H1 (cell line): ENCODE measurements at regions not wholly inside any gene's neighbourhood (a gene's known extent, or its start where the extent isn't known, plus 50 kb on each side); places are given as distances from the start of the nearest gene placed in this dataset.

Experiments used
- CTCF ChIA-PET: fragments of 300-600 bp; sonication (Branson Sonifier 250); formaldehyde crosslinking; loops from one replicate; lab custom pipeline; 2021; ENCODE audit not compliant: partially characterized antibody; lab: Charles Lee
- POLR2A ChIA-PET: fragments of 300-600 bp; sonication (Branson Sonifier 250); formaldehyde crosslinking; loops from one replicate; lab custom pipeline; 2021; ENCODE audit warnings: inconsistent platforms; ENCODE audit not compliant: partially characterized antibody; lab: Charles Lee
- DNase-seq, 2 experiments: peaks; one replicate each; pipeline versions ENCODE4 v3.0.0 to v3.0.0-alpha.2; 2010 to 2022; ENCODE audit warnings: low spot score in 2 of 2, low read depth in 1 of 2, mixed read lengths in 1 of 2
- FAIRE-seq: peaks from 2 replicates; lab custom pipeline; 2011; peaks lifted over from hg19 to GRCh38; lab: Jason Lieb, UNC
- H2AFZ ChIP-seq: 2 replicates; pipeline ENCODE4 v1.8.1; 2012; ENCODE audit warnings: low read length, inconsistent platforms
- H2AK5ac ChIP-seq: 2 replicates; pipeline ENCODE4 v1.6.1; 2013; ENCODE audit warnings: low read depth, low read length
- H2BK120ac ChIP-seq: replicated peaks from 2 replicates; pipeline ENCODE3; 2013; ENCODE audit warnings: low read depth, low read length, inconsistent platforms
- H2BK12ac ChIP-seq: 2 replicates; pipeline ENCODE4 v1.6.1; 2013; ENCODE audit warnings: low read depth, low read length
- H2BK15ac ChIP-seq: 2 replicates; pipeline ENCODE4 v1.6.1; 2013; ENCODE audit warnings: low read length
- H2BK20ac ChIP-seq: 2 replicates; pipeline ENCODE4 v1.6.1; 2013; ENCODE audit warnings: low read length
- H2BK5ac ChIP-seq: 2 replicates; pipeline ENCODE4 v1.6.1; 2013; ENCODE audit warnings: low read depth, low read length
- H3K14ac ChIP-seq: 2 replicates; pipeline ENCODE4 v1.6.1; 2013; ENCODE audit warnings: inconsistent platforms; ENCODE audit not compliant: insufficient read length
- H3K18ac ChIP-seq: 2 replicates; pipeline ENCODE4 v1.6.1; 2013; ENCODE audit warnings: low read length; ENCODE audit errors: extremely low read depth
- H3K23ac ChIP-seq: 2 replicates; pipeline ENCODE4 v1.6.1; 2013; ENCODE audit warnings: inconsistent platforms; ENCODE audit not compliant: insufficient read length
- H3K23me2 ChIP-seq: 2 replicates; pipeline ENCODE4 v1.6.1; 2013; ENCODE audit warnings: low read depth, low read length
- H3K27ac ChIP-seq: 2 replicates; pipeline ENCODE4 v1.6.1; 2011; ENCODE audit warnings: low read depth, low read length, inconsistent platforms
- H3K27me3 ChIP-seq, 4 experiments: replicated peaks in 1 of 4; 1 replicate in 1 of 4; 2 replicates in 3 of 4; pipeline versions ENCODE4 v1.6.1 to v1.8.1; 2011 to 2013; ENCODE audit warnings: low read length in 3 of 4, mild to moderate bottlenecking in 3 of 4, inconsistent platforms in 2 of 4, mixed read lengths in 2 of 4, moderate library complexity in 1 of 4; ENCODE audit not compliant: control insufficient read depth in 3 of 4, insufficient read depth in 3 of 4; ENCODE audit errors: extremely low read depth in 1 of 4
- H3K36me3 ChIP-seq, 4 experiments: 2 replicates each; pipeline versions ENCODE4 v1.6.1 to v1.8.1; 2011 to 2013; ENCODE audit warnings: mild to moderate bottlenecking in 4 of 4, low read length in 3 of 4, moderate library complexity in 2 of 4, control low read depth in 1 of 4, inconsistent platforms in 1 of 4; ENCODE audit not compliant: insufficient read depth in 4 of 4, control insufficient read depth in 2 of 4
- H3K4ac ChIP-seq: replicated peaks from 2 replicates; pipeline ENCODE3; 2013; ENCODE audit warnings: low read length, low read depth, mixed read lengths, inconsistent platforms; ENCODE audit not compliant: insufficient read length
- H3K4me1 ChIP-seq, 4 experiments: replicated peaks in 1 of 4; 1 replicate in 1 of 4; 2 replicates in 3 of 4; pipeline versions ENCODE4 v1.6.1 to v1.8.1; 2011 to 2013; ENCODE audit warnings: low read length in 3 of 4, inconsistent platforms in 2 of 4, mixed read lengths in 1 of 4; ENCODE audit not compliant: insufficient read depth in 4 of 4, control insufficient read depth in 3 of 4
- H3K4me2 ChIP-seq, 2 experiments: 2 replicates each; pipeline versions ENCODE4 v1.6.1 to v1.8.1; 2011 to 2013; ENCODE audit warnings: low read depth in 2 of 2, low read length in 2 of 2, control low read depth in 1 of 2, inconsistent platforms in 1 of 2, mild to moderate bottlenecking in 1 of 2; ENCODE audit not compliant: insufficient read depth in 1 of 2
- H3K4me3 ChIP-seq, 4 experiments: fragments of 200-600, 300-600 bp in 1 of 4; sonication (generic), shearing (Covaris generic), sonication (Bioruptor Twin) in 1 of 4; 2 replicates each; pipeline versions ENCODE4 v1.5.1 to v1.8.1; 2011 to 2016; ENCODE audit warnings: low read length in 4 of 4, low read depth in 3 of 4, control low read depth in 2 of 4, inconsistent platforms in 2 of 4, mild to moderate bottlenecking in 2 of 4, mixed read lengths in 1 of 4, moderate library complexity in 1 of 4; ENCODE audit not compliant: insufficient read depth in 2 of 4; ENCODE audit errors: extremely low read depth in 1 of 4
- H3K56ac ChIP-seq: replicated peaks from 2 replicates; pipeline ENCODE3; 2013; ENCODE audit warnings: low read depth, mild to moderate bottlenecking, mixed read lengths, low read length, inconsistent platforms; ENCODE audit not compliant: insufficient read length
- H3K79me1 ChIP-seq: 2 replicates; pipeline ENCODE4 v1.6.1; 2013; ENCODE audit warnings: low read depth, low read length, control low read depth
- H3K79me2 ChIP-seq, 2 experiments: 2 replicates each; pipeline versions ENCODE4 v1.6.1 to v1.8.1; 2012 to 2013; ENCODE audit warnings: low read length in 2 of 2, mild to moderate bottlenecking in 2 of 2, inconsistent platforms in 1 of 2; ENCODE audit not compliant: insufficient read depth in 2 of 2, control insufficient read depth in 1 of 2
- H3K9ac ChIP-seq, 4 experiments: replicated peaks in 1 of 4; 1 replicate in 1 of 4; 2 replicates in 3 of 4; pipeline versions ENCODE4 v1.6.1 to v1.8.1; 2011 to 2013; ENCODE audit warnings: low read depth in 3 of 4, low read length in 3 of 4, control low read depth in 2 of 4, mild to moderate bottlenecking in 2 of 4, moderate library complexity in 2 of 4, inconsistent platforms in 1 of 4; ENCODE audit errors: extremely low read depth in 1 of 4
- H3K9me3 ChIP-seq, 2 experiments: 2 replicates each; pipeline versions ENCODE4 v1.6.1 to v1.8.1; 2012 to 2013; ENCODE audit warnings: mild to moderate bottlenecking in 2 of 2, moderate library complexity in 2 of 2, control low read depth in 1 of 2, inconsistent platforms in 1 of 2, low read depth in 1 of 2, low read length in 1 of 2, mixed read lengths in 1 of 2; ENCODE audit not compliant: insufficient read depth in 2 of 2
- H4K20me1 ChIP-seq, 2 experiments: replicated peaks in 1 of 2; 2 replicates each; pipeline versions ENCODE3 to v1.8.1; 2011 to 2013; ENCODE audit warnings: inconsistent platforms in 2 of 2, low read length in 2 of 2, mild to moderate bottlenecking in 1 of 2; ENCODE audit not compliant: insufficient read depth in 2 of 2, control insufficient read depth in 1 of 2
- H4K5ac ChIP-seq: 2 replicates; pipeline ENCODE4 v1.6.1; 2013; ENCODE audit warnings: low read length, low read depth, mixed read lengths, inconsistent platforms; ENCODE audit not compliant: insufficient read length
- H4K8ac ChIP-seq: 2 replicates; pipeline ENCODE4 v1.8.0; 2013; ENCODE audit warnings: mild to moderate bottlenecking, moderate library complexity, low read length, inconsistent platforms; ENCODE audit not compliant: insufficient read depth; ENCODE audit errors: extremely low read depth
- H4K91ac ChIP-seq: replicated peaks from 2 replicates; pipeline ENCODE3; 2013; ENCODE audit warnings: low read length, mixed read lengths, inconsistent platforms; ENCODE audit not compliant: insufficient read length
- BACH1 ChIP-seq: IDR thresholded peaks from 2 replicates; pipeline ENCODE4 v1.6.1; 2012; ENCODE audit warnings: low read length, improper control_type of control experiment
- CEBPB ChIP-seq: IDR thresholded peaks from 2 replicates; pipeline ENCODE4 v1.6.1; 2012; ENCODE audit warnings: low read depth, low read length
- CTBP2 ChIP-seq: IDR thresholded peaks from 2 replicates; pipeline ENCODE4 v1.7.0; 2011; ENCODE audit warnings: borderline replicate concordance, mild to moderate bottlenecking, moderate library complexity, mixed read lengths, low read length; ENCODE audit not compliant: insufficient read depth, insufficient read length
- CTCF ChIP-seq, 3 experiments: IDR thresholded peaks; 1 replicate in 2 of 3; 2 replicates in 1 of 3; pipeline versions ENCODE4 v1.5.1 to v1.6.1; 2011; ENCODE audit warnings: low read length in 3 of 3, mild to moderate bottlenecking in 3 of 3, inconsistent platforms in 2 of 3, low read depth in 1 of 3, moderate library complexity in 1 of 3; ENCODE audit not compliant: insufficient read depth in 1 of 3; ENCODE audit errors: control extremely low read depth in 1 of 3
- EGR1 ChIP-seq: IDR thresholded peaks from 2 replicates; pipeline ENCODE4 v1.6.1; 2011; ENCODE audit warnings: low read depth, low read length, borderline replicate concordance
- FOSL1 ChIP-seq: IDR thresholded peaks from 2 replicates; pipeline ENCODE4 v1.6.1; 2011; ENCODE audit warnings: mild to moderate bottlenecking, low read depth, low read length, moderate library complexity; ENCODE audit not compliant: insufficient read depth
- HDAC2 ChIP-seq, 2 experiments: fragments of 300-600 bp in 1 of 2; sonication (generic) in 1 of 2; IDR thresholded peaks; 2 replicates each; pipeline ENCODE4 v1.6.1; 2011 to 2012; ENCODE audit warnings: low read depth in 2 of 2, low read length in 2 of 2, mild to moderate bottlenecking in 2 of 2, moderate library complexity in 2 of 2, borderline replicate concordance in 1 of 2, inconsistent platforms in 1 of 2
- PHF8 ChIP-seq: fragments of 200-600 bp; sonication (generic); conservative IDR thresholded peaks from 2 replicates; pipeline ENCODE4 v1.7.1; 2012; ENCODE audit warnings: low read depth, mild to moderate bottlenecking, inconsistent platforms, low read length, moderate library complexity
- POLR2A ChIP-seq, 2 experiments: IDR thresholded peaks; 1 replicate in 1 of 2; 2 replicates in 1 of 2; pipeline ENCODE4 v1.6.1; 2011; ENCODE audit warnings: low read depth in 2 of 2, low read length in 2 of 2, mild to moderate bottlenecking in 2 of 2; ENCODE audit errors: control extremely low read depth in 1 of 2
- SP2 ChIP-seq: IDR thresholded peaks from 2 replicates; pipeline ENCODE4 v1.6.1; 2012; ENCODE audit warnings: mild to moderate bottlenecking, low read length, inconsistent platforms
- SP4 ChIP-seq: IDR thresholded peaks from 2 replicates; pipeline ENCODE4 v1.6.1; 2012; ENCODE audit warnings: low read length, inconsistent platforms
- SRF ChIP-seq: IDR thresholded peaks from 2 replicates; pipeline ENCODE4 v1.6.1; 2011; ENCODE audit warnings: mild to moderate bottlenecking, low read depth, low read length, moderate library complexity
- TAF1 ChIP-seq: IDR thresholded peaks from 2 replicates; pipeline ENCODE4 v1.6.1; 2011; ENCODE audit warnings: mild to moderate bottlenecking, low read depth, low read length
- WGBS, 2 experiments: shearing (Covaris generic) in 1 of 2; methylation state at CpG; one replicate each; pipeline versions ENCODE4 v1.1.6 to v1.1.7; 2013 to 2015; ENCODE audit warnings: low lambda C conversion rate in 2 of 2, mixed read lengths in 2 of 2, inconsistent platforms in 1 of 2, low coverage in 1 of 2, missing lambda C conversion rate in 1 of 2; ENCODE audit not compliant: insufficient replicate concordance in 2 of 2, insufficient coverage in 1 of 2, insufficient read length in 1 of 2; ENCODE audit errors: extremely low coverage in 1 of 2, missing lambda C conversion rate in 1 of 2; 5-methylcytosine and 5-hydroxymethylcytosine counted together

GRCh38 chr4:57312296-57312695 is 202.1 kb upstream of the IGFBP7 start:
- H2AK5ac ChIP-seq, result no peak overlapping the region
- no peak overlapping the region for H4K91ac ChIP-seq
- H2BK20ac ChIP-seq, result no peak overlapping the region
- H3K79me2 ChIP-seq, result no peaks in the 10 kb centered on the region
- no peak overlapping the region for H2BK5ac ChIP-seq
- H3K4ac ChIP-seq, result no peak overlapping the region
- H4K5ac ChIP-seq, result no peak overlapping the region
- H3K27ac ChIP-seq, result no peak overlapping the region
- 69% methylated on average over 1 of the region's 1 CpG; no CpG with 5 or more reads in 1 of the 2 experiments for WGBS, 2 experiments
- no peak overlapping the region for H2BK15ac ChIP-seq
- ChIA-PET CTCF (interaction anchor here (0.6 to 1.3 kb wide), 2 partner anchors 27 to 35 kb away, joined by 3 to 4 read pairs; no protein-coding TSS in a partner anchor), POLR2A (no interaction called here)
- no peaks in the 10 kb centered on the region for H4K20me1 ChIP-seq
- H3K9me3 ChIP-seq, result no peaks in the 10 kb centered on the region
- no peak overlapping the region for H3K56ac ChIP-seq
- no peak for DNase-seq
- FAIRE-seq, result no peak
- H3K4me3 ChIP-seq, result no peak overlapping the region
- H3K4me1 ChIP-seq, result no peaks in the 10 kb centered on the region
- H2BK120ac ChIP-seq, result no peak overlapping the region
- H3K18ac ChIP-seq, result no peak overlapping the region
- H3K23me2 ChIP-seq, result peaks cover 2% of the 10 kb centered on the region; the same call in 1 of the 2 replicates
- H3K27me3 ChIP-seq, result peaks cover 0 to 1% (median 0%) of the 10 kb centered on the region in 4 experiments; a peak in 1 of 7 replicates
- no peak overlapping the region for H3K4me2 ChIP-seq
- H3K14ac ChIP-seq, result no peak overlapping the region
- H3K9ac ChIP-seq, result no peak overlapping the region
- no peak overlapping the region for H2AFZ ChIP-seq
- no peaks in the 10 kb centered on the region for H3K79me1 ChIP-seq
- H3K23ac ChIP-seq, result no peak overlapping the region
- no peak overlapping the region for H2BK12ac ChIP-seq
- no peak overlapping the region for H4K8ac ChIP-seq
- no peaks in the 10 kb centered on the region for H3K36me3 ChIP-seq
- TF ChIP-seq BACH1 (no peak), TAF1 (no peak), CEBPB (no peak), SP4 (no peak), FOSL1 (no peak), PHF8 (no peak), EGR1 (no peak), HDAC2 (IDR thresholded peaks at IDR 0.05; ENCODE audit: borderline replicate concordance in 1 of 2, low read depth in 2 of 2, low read length in 2 of 2) (no peak), POLR2A (IDR thresholded peaks at IDR 0.05; ENCODE audit: control extremely low read depth in 1 of 2, low read depth in 2 of 2, low read length in 2 of 2) (no peak), CTBP2 (no peak), SP2 (no peak), CTCF (IDR thresholded peaks at IDR 0.05; ENCODE audit: control extremely low read depth in 1 of 3, insufficient read depth in 1 of 3, low read depth in 1 of 3, low read length in 3 of 3) (no peak), SRF (no peak)
